Cerebellar cortex (tissue), 1 donor: ENCODE measurements at regions not wholly inside any gene's neighbourhood (a gene's known extent, or its start where the extent isn't known, plus 50 kb on each side); places are given as distances from the start of the nearest gene placed in this dataset.

ENCODE experiments used
- DNase-seq: peaks from one replicate; pipeline ENCODE4 v3.0.0-alpha.2; 2015; ENCODE audit warnings: low spot score

- DNase-seq = no peak
These were observed 410.7 kb upstream of the JAG1 start for GRCh38 chr20:11084508-11084907.

GRCh38 chr20:11086970-11087369 is 413.2 kb upstream of the JAG1 start:
- no peak for DNase-seq

- no peak for DNase-seq
These were observed 417.0 kb upstream of the JAG1 start for GRCh38 chr20:11090751-11091150.

DNA sequence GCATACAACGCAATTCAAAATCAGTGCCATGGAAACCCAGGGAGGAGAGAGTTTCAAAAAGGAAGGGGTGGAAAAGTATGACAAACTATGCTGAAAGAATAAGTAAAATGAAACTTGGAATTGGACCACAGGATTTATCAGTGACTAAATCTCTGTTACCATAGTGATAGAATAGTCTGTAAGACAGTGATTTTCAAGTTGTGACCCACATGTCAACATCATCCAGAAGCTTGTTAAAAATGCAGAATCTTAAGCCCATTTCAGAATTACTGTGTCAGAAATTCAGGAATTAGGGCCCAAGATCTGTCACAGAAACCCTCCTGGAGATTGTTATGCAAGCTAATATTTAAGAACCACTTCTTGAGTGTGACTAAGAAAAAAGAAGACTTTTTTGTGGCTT is 417.7 kb upstream of the JAG1 start:
- no peak for DNase-seq

- DNase-seq = no peak
These were observed 418.4 kb upstream of the JAG1 start for GRCh38 chr20:11092151-11092550.

GRCh38 chr20:11094196-11094595 is 420.4 kb upstream of the JAG1 start:
- no peak for DNase-seq

- no peak for DNase-seq
These were observed 420.9 kb upstream of the JAG1 start for GRCh38 chr20:11094711-11095110.

DNA sequence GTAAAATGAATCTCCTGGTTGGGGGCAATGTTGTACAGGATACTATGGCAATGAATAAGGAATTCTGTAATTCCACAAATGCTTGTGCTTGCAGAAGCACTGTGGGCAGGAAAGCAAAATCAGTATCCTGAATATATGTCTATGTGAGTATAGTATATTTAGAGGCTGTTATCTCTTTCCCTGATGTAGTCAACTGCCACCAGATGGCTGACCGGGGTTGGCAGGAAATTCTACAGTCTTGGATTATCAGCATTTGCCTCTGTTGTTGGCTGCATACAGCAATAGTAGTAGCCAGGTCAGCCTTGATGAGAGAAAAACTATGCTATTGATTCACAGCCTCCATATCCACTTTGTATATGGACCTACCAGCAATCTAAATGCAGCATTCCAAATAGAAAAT is 425.1 kb upstream of the JAG1 start:
- DNase-seq = no peak

DNA sequence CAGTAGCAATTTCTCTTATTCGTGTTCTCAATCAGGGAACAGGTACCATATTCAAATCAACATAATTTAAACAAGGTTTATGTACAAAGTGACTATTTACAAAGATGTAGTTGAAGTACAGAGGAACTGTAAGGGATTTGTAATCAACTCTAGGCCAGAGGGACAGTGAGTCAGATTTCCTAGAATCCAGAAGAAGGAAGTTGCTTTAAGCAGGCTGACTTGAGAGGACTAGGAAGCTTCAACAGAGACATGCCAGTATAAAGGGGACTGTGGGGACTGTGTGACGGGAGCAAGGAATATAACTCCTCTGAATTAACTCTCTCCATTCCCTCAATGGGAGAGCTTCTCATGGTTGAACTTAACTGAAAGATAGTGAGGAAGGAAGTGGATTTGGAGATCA is 427.4 kb upstream of the JAG1 start:
- no peak for DNase-seq

GRCh38 chr20:11101696-11102095 is 427.9 kb upstream of the JAG1 start:
- DNase-seq = no peak

GRCh38 chr20:11103866-11104265 is 430.1 kb upstream of the JAG1 start:
- no peak for DNase-seq

- DNase-seq = no peak
These were observed 434.5 kb upstream of the JAG1 start for GRCh38 chr20:11108102-11108810.

GRCh38 chr20:11110535-11110934 is 436.7 kb upstream of the JAG1 start:
- DNase-seq = no peak

- DNase-seq = no peak
These were observed 437.4 kb upstream of the JAG1 start for GRCh38 chr20:11111191-11111590.

- no peak for DNase-seq
These were observed 439.0 kb upstream of the JAG1 start for GRCh38 chr20:11112832-11113231.

DNA sequence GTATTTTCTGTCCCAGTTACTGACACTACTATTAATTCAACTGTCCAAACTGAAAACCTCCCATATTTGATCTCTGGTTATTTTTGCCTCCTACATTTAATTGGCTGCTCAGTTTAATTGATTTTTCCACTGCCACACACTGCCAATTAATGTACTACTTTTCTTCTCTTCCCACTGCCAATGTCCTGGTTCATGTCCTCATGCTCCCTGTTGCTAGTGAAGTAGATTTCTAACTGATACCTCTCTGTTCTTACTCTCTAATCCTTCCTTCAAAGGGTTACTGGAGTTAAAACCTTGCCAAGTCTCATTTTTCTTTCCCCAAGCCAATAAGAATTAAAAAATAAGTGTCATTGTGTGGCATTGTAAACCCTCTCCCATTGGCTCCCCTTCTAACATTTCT is 440.6 kb upstream of the JAG1 start:
- no peak for DNase-seq

DNA sequence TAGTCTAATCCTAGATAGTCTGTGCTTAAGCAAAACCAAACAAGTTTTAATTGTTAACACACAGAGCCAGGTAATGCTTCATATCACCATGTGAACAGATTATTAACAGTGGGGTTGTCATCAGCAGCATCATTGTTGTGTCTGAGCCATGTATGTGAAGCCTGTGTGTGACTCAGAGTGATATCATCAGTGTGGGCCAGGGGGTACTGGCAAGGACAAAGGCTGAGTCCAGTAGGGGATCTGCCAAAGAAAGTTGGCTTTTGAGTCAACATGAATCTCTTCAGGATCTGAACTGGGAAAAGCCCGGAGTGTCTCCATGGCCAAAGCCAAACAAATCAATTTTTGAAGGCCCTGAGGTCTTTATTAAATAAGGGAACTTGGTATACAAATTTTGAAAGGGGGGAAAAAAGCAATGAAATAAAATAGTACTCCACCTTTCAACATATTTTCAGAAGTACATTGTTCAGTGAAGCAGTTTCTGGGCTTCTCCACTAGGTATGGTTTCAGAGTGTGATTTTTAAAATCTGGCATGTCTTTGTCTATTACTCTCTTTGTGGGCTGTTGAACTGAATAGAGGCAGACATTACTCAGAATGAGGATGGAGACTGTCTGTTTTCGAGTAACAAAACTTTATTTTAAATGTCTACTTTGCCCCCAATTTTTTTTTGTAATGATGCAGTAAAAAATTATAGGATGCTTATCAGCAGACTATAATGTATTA is 444.2 kb upstream of the JAG1 start:
- DNase-seq = no peak

DNA sequence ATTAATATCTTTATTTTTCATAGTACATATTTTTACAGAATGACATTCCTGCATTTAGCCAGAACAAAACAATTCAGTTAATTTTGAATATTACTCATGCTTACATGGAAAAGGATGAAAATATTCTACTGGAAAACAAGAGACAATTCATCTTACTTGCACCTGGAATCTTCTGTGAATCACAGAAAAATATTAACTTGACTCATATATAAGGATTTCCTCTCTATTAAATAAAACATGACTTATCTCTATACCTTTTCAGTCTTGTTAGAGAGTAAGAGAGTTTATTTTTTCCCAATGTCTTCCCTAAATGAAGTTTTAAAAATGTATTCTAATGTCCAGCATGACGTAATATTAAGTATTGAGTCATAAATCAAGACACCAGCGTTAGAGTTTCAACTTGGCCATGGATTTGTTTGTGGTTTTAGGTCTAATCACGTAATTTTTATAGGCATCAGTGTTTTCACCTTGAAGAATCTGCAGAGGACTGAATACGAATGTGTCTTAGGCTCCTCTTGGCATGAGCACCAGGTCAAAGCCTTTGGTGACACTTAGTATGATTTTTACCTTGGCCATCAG is 445.1 kb upstream of the JAG1 start:
- DNase-seq = no peak

DNA sequence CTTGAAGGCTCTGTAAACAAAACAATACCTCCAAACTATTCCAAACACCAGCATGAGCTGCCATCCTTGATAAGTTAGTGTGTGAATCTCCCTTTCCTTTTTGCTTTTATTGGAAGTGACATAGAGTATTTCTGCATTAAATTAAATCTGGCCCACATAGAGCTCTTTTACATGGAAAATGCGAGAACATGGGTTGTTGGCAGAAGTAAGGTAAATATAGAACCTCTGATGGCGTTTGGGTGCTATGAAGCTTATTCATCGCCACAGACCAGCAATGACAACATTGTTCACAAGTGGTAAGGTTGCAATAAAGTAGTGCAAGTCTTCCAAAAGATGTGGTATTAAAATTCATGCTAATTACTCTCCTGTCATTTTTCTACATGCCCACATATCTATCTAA is 445.8 kb upstream of the JAG1 start:
- DNase-seq = no peak

GRCh38 chr20:11120431-11120830 is 446.6 kb upstream of the JAG1 start:
- DNase-seq = no peak

GRCh38 chr20:11124849-11125505 is 451.2 kb upstream of the JAG1 start:
- DNase-seq = no peak

GRCh38 chr20:11128220-11128718 is 454.5 kb upstream of the JAG1 start:
- no peak for DNase-seq

- DNase-seq = no peak
These were observed 454.9 kb upstream of the JAG1 start for GRCh38 chr20:11128721-11129120.
